Adrenal gland (tissue), 5 donors: ENCODE measurements at regions not wholly inside any gene's neighbourhood (a gene's known extent, or its start where the extent isn't known, plus 50 kb on each side); places are given as distances from the start of the nearest gene placed in this dataset.

Experiments used
- CTCF ChIP-seq, 6 experiments: fragments of 450-650 bp in 4 of 6; fragments of 200-600 bp in 2 of 6; sonication (generic) in 1 of 6; IDR thresholded peaks; 1 replicate in 5 of 6; 2 replicates in 1 of 6; pipeline versions ENCODE4 v1.5.1 to v1.8.0; 2016 to 2021; ENCODE audit warnings: antibody characterized with exemption in 6 of 6, mild to moderate bottlenecking in 2 of 6, moderate library complexity in 1 of 6
- POLR2A ChIP-seq, 2 donors: fragments of 450-650 bp; IDR thresholded peaks; one replicate each; pipeline ENCODE4 v1.6.1; 2017; ENCODE audit warnings: antibody characterized with exemption in 2 of 2, mild to moderate bottlenecking in 2 of 2, moderate library complexity in 1 of 2
- donor health status: DM: no; HTN: no; CAD: no.

- TF ChIP-seq CTCF (IDR thresholded peaks at IDR 0.05) = no peak
- TF ChIP-seq POLR2A (IDR thresholded peaks at IDR 0.05) = no peak
Observed at GRCh38 chr6:86412057-86412456, 525.3 kb upstream of the HTR1E start.
